MM.1S (cell line): ENCODE measurements at regions not wholly inside any gene's neighbourhood (a gene's known extent, or its start where the extent isn't known, plus 50 kb on each side); places are given as distances from the start of the nearest gene placed in this dataset.

Source experiments
- DNase-seq: peaks from one replicate; pipeline ENCODE4 v3.0.0-alpha.2; 2015
- H2AFZ ChIP-seq: fragments of 300-600 bp; sonication (generic); 2 replicates; pipeline ENCODE4 v1.6.0; 2016; ENCODE audit warnings: antibody characterized with exemption, low read length
- H3F3A ChIP-seq: fragments of 300-600 bp; sonication (generic); 2 replicates; pipeline ENCODE4 v1.6.1; 2016; ENCODE audit warnings: mild to moderate bottlenecking, antibody characterized with exemption, low read length, moderate library complexity, mixed read lengths; ENCODE audit not compliant: insufficient read depth
- H3K27ac ChIP-seq: fragments of 300-600 bp; sonication (generic); 2 replicates; pipeline ENCODE4 v1.5.1; 2016; ENCODE audit warnings: mild to moderate bottlenecking, low read length
- H3K27me3 ChIP-seq: fragments of 300-600 bp; sonication (generic); replicated peaks from 2 replicates; pipeline ENCODE4 v1.6.0; 2016; ENCODE audit warnings: low read length; ENCODE audit not compliant: insufficient read depth
- H3K36me3 ChIP-seq: fragments of 300-600 bp; sonication (generic); replicated peaks from 2 replicates; pipeline ENCODE4 v1.6.1; 2016; ENCODE audit warnings: mild to moderate bottlenecking, low read length, mixed read lengths; ENCODE audit not compliant: insufficient read depth
- H3K4me1 ChIP-seq: fragments of 300-600 bp; sonication (generic); 2 replicates; pipeline ENCODE4 v1.6.1; 2016; ENCODE audit warnings: low read length, mixed read lengths
- H3K4me2 ChIP-seq: fragments of 300-600 bp; sonication (generic); 2 replicates; pipeline ENCODE4 v1.6.0; 2016; ENCODE audit warnings: low read depth, low read length
- H3K4me3 ChIP-seq: fragments of 300-600 bp; sonication (generic); 2 replicates; pipeline ENCODE4 v1.5.1; 2016; ENCODE audit warnings: low read length, mixed read lengths
- H3K79me2 ChIP-seq: fragments of 300-600 bp; sonication (generic); 2 replicates; pipeline ENCODE4 v1.6.1; 2016; ENCODE audit warnings: mixed run types, low read length, mixed read lengths
- H3K9ac ChIP-seq: fragments of 300-600 bp; sonication (generic); 2 replicates; pipeline ENCODE4 v1.6.1; 2016; ENCODE audit warnings: low read length, mixed read lengths
- H3K9me2 ChIP-seq: fragments of 300-600 bp; sonication (generic); replicated peaks from 2 replicates; pipeline ENCODE4 v1.6.1; 2016; ENCODE audit warnings: mild to moderate bottlenecking, low read length, mixed read lengths; ENCODE audit not compliant: insufficient read depth
- H3K9me3 ChIP-seq: fragments of 300-600 bp; sonication (generic); replicated peaks from 2 replicates; pipeline ENCODE4 v1.6.1; 2016; ENCODE audit warnings: mild to moderate bottlenecking, low read length, mixed read lengths; ENCODE audit not compliant: insufficient read depth
- H4K20me1 ChIP-seq: fragments of 300-600 bp; sonication (generic); 2 replicates; pipeline ENCODE4 v1.6.1; 2016; ENCODE audit warnings: mild to moderate bottlenecking, low read length, moderate library complexity, mixed read lengths; ENCODE audit not compliant: insufficient read depth
- CTCF ChIP-seq: fragments of 300-600 bp; sonication (generic); IDR thresholded peaks from 2 replicates; pipeline ENCODE4 v1.5.1; 2016; ENCODE audit warnings: antibody characterized with exemption, low read length, mixed read lengths
- EZH2 ChIP-seq: fragments of 300-600 bp; sonication (generic); optimal IDR thresholded peaks from 2 replicates; pipeline ENCODE3; 2017; ENCODE audit warnings: low read depth, mild to moderate bottlenecking, antibody characterized with exemption, low read length, mixed read lengths
- EZH2phosphoT487 ChIP-seq: fragments of 300-600 bp; sonication (generic); IDR thresholded peaks from 2 replicates; pipeline ENCODE4 v1.6.1; 2018; ENCODE audit warnings: antibody characterized with exemption, low read length

GRCh38 chr1:114260805-114261484 lies 107.3 kb upstream of the SYT6 start:
- Histone ChIP-seq H3K79me2 (no peaks in the 10 kb centered on the region), H3K9ac (no peak overlapping the region), H3K27ac (no peak overlapping the region), H3K27me3 (peaks cover 8% of the 10 kb centered on the region), H3K4me2 (no peak overlapping the region), H3F3A (0 out of 2 replicates have a peak, but pooled peaks cover 4% of the 10 kb centered on the region), H3K4me1 (0 out of 2 replicates have a peak, but pooled peaks cover 8% of the 10 kb centered on the region), H3K36me3 (no peaks in the 10 kb centered on the region), H3K9me3 (no peaks in the 10 kb centered on the region), H4K20me1 (no peaks in the 10 kb centered on the region), H3K4me3 (no peak overlapping the region), H2AFZ (no peak overlapping the region), H3K9me2 (no peaks in the 10 kb centered on the region)
- TF ChIP-seq CTCF, result no peak
- TF ChIP-seq EZH2, result no peak
- no peak for TF ChIP-seq EZH2phosphoT487
- DNase-seq, result no peak

DNA sequence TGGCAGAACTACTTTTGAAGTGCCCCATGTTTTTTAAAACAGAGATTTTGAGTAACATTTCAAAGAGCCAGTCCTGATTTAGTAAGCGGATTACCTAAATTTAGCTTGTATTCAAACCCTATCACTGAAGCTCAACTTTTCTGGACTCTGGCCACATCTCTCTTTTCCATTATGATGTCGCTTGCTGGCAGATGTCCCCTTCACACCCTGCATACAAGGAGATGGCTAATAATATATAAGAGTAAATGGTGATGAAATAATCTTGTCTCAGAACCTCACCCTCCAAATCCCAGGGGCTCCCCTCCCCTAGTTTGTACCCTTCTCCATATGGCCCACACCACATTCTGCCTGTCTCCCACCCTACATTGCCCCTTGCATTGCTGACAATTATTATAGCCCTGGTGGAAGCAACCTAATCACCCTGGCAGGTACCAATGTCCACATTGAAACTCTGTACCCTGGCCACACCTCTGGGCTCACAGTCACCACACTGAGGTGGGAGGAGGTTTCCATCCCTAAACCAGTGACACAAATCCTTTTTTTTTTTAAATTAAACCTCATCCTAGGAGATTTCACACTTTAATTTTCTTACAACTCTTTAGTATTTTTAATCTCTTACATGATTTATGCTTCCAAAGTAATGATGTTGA lies 106.0 kb upstream of the SYT6 start:
- no peak for DNase-seq
- Histone ChIP-seq H3K9ac (no peak overlapping the region), H3K27me3 (peaks cover under 1% of the 10 kb centered on the region; the same call in 1 of the 2 replicates), H3K4me3 (no peak overlapping the region), H3K4me2 (no peak overlapping the region), H3K27ac (no peak overlapping the region), H3K9me2 (no peaks in the 10 kb centered on the region), H2AFZ (no peak overlapping the region), H3K36me3 (no peaks in the 10 kb centered on the region), H3K79me2 (no peaks in the 10 kb centered on the region), H3F3A (0 out of 2 replicates have a peak, but pooled peaks cover 4% of the 10 kb centered on the region), H3K4me1 (0 out of 2 replicates have a peak, but pooled peaks cover 8% of the 10 kb centered on the region), H3K9me3 (no peaks in the 10 kb centered on the region), H4K20me1 (no peaks in the 10 kb centered on the region)
- TF ChIP-seq EZH2phosphoT487, result no peak
- no peak for TF ChIP-seq CTCF
- no peak for TF ChIP-seq EZH2

DNA sequence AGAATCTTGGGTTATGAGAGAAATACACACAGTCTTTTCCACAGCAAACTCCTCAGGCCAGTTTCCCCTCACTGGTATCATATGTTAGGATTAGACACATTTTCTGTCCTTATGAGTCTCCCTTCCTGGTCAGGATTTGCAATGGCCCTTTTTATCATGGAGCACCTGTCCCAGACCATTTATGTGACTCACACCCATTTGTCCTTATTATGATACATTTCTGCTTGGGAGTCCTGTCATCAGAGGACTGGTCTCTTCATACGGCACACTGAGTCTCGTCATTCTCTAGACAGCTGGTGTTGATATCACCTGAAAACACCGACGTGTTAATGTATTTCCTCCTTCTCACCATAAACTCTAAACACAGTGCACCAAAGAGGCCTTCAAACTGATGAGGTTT lies 105.0 kb upstream of the SYT6 start:
- no peak for TF ChIP-seq CTCF
- no peak for TF ChIP-seq EZH2
- no peak for TF ChIP-seq EZH2phosphoT487
- H2AFZ ChIP-seq, result no peak overlapping the region
- H3K9me2 ChIP-seq, result no peaks in the 10 kb centered on the region
- H3F3A ChIP-seq, result 0 out of 2 replicates have a peak, but pooled peaks cover 2% of the 10 kb centered on the region
- H3K79me2 ChIP-seq, result no peaks in the 10 kb centered on the region
- H3K27me3 ChIP-seq, result no peaks in the 10 kb centered on the region; the same call in 1 of the 2 replicates
- H3K4me3 ChIP-seq, result no peak overlapping the region
- 0 out of 2 replicates have a peak, but pooled peaks cover 7% of the 10 kb centered on the region for H3K4me1 ChIP-seq
- no peaks in the 10 kb centered on the region for H4K20me1 ChIP-seq
- no peaks in the 10 kb centered on the region for H3K9me3 ChIP-seq
- no peak overlapping the region for H3K9ac ChIP-seq
- no peak overlapping the region for H3K27ac ChIP-seq
- no peak for DNase-seq
- no peak overlapping the region for H3K4me2 ChIP-seq
- H3K36me3 ChIP-seq, result no peaks in the 10 kb centered on the region
